ENCODE measurements at regions not wholly inside any gene's neighbourhood (a gene's known extent, or its start where the extent isn't known, plus 50 kb on each side); places are given as distances from the start of the nearest gene placed in this dataset.

DNA sequence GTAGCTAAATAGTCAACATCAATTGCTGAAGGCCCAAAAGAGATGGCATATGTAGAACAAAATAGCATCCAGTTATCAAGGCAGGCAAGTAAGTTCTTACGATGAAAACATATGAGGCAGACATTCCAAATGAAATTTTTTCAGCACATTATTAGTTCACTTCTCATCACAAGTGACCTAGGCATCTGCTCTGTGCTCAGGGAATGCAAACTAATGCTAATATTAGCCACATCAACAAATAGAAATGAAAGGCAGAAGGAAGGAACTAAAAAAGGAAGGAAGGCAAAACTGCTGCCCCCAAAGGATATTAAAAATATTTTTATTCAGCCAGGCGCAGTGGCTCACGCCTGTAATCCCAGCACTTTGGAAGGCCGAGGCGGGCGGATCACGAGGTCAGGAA lies 51.2 kb upstream of the ROCK1 start:
- DNase-seq = no peak

DNA sequence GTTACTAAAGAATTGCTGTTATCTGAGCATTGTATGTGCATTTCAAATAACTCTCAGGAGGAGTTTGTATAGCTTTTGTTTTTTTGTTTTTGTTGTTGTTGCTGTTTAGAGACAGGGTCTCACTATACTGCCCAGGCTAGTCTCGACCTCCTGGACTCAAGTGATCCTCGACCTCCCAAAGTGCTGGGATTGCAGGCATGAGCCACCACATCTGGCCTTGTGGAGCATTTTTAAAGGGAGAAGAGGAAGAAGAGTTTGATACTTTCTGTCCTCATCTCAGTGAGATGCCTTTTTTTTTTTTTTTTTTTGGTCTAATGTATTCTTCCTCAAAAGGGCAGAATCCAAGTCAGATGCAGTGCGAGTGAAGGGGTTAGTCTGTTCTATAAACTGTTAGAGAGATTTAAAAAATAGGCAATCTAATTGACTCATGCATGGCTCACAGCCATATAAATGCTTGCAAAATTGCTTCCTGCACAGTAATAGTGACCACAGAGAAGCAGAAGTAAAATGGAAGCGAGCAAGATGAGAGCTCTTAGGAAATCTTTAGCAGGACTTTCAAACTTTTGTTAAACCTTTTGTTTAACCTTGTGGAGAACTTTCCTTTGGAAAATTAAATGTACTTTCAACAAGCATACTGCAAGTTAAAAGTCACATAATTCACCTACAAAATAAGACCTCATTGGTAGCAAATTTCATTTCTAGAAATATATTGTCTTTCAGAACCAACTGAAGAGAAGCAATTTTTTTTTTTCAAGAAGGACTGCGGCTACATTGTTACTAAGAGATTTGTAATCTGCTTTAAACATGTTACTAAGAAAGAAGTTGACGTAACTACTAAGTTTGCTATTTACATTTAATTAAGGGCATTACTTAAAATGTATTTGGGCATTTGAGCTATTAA lies 52.3 kb upstream of the ROCK1 start:
- peak; percentile 6 to 29 for DNase-seq

DNA sequence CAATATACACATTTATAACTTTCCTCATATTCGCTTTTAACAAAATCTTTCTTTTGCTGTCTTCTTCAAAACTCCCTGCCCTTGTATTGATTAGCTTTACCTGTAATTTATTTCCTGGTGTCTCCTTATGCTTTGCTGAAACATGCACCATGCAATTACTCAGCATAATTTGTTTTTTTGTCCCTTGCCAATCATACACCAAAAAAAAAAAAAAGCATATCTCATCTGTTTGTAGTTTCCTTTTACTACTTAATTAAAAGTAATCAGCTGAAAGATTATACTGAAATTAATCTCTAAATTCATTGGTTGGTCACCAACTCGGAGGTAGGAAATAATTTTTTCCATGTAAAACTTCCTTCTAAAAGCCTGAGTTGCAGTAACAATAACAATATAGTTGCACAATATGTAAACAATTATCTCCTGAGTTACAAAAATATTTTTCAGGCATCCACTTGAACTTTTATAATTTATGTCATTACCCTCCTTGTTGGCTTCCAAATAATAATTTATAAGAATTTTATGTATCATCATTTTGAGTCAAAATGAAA lies 53.0 kb upstream of the ROCK1 start:
- DNase-seq = no peak

DNA sequence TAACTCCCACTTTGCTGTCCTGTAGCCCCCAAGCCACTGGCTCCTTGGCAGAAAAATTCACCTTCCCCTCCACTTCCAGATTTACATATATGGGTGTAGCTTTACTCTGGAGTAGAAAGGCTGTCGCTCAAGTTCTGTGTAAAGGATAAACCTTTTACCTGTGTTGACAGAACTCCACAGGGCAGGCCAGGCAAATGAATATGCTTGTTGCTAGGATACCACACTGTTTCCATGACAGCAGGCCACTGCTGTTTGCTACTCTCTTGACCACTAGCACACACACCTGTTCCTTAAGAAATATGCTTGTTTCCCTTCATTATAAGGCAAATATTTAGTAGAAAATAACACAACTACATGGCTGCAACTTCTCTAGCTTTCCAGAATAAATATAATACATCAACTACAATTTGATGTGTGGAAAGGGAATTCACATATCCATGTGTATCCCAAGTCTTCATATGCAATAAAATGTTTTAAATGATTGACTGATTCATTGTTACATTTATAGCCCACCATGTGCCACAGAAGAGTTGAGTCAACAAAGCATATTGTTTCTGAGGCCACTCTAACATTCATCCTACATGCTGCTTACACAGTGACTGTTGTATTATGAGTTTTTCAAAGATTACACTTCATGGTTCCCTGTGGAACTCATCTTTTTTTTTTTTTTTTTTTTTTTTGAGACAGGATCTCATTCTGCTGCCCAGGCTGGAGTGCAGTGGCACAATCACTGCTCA lies 56.2 kb upstream of the ROCK1 start:
- DNase-seq = no peak

DNA sequence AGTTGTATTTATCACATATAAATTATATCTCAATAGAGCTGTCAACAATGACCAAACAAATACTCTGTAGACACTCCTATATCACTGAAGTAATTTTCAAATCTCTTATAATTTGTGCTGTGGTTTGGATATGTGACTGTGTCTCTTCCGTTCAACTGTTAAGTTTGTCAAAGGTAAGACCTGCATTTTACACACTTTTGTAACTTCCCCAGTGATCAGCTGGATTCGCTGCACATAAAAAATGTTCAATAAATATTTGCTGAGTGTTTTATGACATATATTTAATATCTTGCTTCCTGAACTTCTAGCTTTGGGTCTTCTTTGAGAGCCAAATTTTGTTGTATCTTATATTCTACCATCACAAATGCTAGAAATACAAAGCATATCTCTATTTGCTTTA lies 57.3 kb upstream of the ROCK1 start:
- DNase-seq = no peak

DNA sequence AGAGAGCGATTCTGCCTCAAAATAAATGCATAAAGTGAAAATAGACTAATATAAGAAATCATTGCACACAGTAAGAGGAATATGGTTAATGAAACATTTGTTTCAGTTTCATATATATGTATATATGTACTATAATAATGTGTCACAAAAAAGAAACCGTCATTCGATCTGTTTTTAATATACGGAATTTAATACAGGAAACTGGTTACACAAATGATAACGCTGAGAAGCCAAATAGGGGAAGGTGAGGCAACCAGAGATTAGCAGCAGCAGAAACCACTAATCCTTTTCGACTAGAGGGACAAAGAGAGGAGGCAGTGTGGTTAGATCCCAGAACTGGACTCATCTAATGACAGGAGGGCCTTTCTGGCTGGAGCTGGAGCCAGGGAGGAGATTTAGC lies 64.2 kb upstream of the GREB1L start:
- no peak for DNase-seq

DNA sequence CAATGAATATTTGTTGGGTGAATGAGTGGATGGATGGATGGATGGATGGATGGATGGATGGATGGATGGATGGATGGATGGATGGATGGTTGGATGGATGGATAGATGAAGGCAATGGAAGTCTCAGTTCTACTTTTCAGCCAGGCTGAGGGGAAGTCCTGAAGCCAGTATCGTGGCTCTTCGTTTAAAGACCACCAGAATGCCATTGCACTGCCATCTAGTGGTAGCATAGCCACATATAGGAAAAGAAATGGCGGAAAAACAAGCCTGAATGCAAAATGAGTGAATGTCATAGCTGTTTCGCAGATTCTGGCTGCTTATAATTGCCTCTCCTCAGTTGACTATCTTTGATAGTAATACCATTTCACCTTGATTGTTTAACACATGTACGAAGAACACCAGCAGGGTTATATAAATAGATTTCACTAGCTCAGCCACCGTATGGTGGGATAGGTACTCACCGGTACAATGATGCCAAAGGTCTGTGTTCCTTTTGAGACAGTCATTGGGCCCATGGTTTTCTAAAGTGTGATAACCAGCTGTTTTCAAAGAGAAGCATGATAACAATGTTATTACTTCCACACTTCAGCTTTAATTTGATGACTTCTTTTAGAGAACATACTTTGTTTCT lies 62.3 kb upstream of the GREB1L start:
- peak; percentile 36 to 59 for DNase-seq

DNA sequence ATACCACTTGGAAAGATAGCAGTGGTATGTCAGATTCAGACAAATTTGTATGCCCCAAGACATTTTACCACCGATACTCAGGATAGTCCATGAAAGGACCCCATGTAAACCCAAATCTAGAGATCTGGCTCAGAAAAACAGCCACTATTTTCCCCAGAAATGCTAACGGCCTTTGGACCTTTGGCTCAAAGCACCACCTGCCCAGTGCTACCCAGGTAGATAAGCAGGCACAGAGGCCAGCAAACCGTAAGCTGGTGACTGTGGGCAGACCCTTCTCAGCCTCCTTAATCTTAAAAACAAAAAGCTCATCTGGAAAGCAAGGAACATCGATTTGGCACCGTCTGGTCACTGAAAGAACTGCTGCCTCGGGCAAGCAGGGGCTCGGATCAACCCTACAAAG lies 61.4 kb upstream of the GREB1L start:
- no peak for DNase-seq

DNA sequence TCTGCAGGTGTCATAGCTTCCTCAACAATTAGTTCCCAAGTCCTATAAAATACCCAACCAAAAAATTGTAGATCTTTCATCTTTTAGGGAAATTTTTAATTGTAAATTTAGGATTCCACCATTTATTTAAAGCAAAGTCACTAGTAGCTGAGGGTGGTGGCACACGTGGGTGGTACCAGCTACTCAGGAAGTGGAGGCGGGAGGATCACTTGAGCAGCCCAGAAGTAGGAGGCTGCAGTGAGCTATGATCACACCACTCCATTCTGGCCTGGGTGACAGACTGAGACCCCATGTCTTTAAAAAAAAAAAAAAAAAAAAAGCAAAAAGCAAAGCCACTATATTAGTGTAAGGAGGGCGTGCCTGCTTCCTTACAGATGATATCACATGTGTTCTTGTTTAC lies 60.3 kb upstream of the GREB1L start:
- no peak for DNase-seq

DNA sequence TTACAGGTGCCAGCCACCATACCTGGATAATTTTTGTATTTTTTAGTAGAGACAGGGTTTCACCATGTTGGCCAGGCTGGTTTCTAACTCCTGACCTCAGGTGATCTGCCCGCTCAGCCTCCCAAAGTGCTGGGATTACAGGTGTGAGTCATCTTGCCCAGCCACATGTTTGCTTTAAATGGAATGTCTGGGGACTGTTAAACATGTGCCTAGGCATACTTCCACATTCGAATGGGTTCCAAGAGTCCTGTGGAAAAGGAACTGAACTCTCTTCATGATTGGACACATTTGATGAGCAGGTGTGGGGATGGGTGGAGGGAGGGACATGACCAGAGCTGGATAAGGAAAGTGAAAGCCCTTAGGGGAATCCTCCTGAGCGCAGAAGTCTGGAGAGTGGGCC lies 58.4 kb upstream of the GREB1L start:
- DNase-seq = no peak

DNA sequence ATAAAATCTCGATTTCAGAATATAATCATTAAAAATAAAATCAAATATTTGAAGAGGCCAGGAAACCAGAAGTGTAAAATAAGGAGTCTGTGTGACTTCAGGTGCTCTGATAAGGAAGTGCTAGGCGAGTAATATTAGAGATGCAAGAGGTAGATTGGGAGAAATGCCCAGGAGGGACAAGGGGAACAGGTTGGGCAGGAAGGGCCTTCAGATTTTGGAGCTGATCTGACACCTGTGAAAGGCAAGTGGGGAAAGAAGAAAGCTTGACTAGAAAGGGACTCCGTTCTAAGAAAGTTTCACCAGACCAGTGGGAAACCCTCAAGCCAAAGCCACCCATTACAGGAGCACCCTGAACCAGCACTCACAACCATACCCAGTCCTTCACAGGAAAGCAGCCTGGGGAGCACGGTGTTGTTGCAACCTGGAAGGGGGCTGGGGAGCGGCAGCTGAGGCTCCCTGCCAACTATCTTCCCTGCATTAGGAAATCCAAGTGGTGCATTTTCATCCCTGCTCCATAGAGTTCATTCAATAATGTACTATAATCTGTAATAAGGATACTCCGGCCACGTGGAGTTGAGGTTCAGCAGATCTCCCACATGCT lies 57.5 kb upstream of the GREB1L start:
- DNase-seq = no peak

DNA sequence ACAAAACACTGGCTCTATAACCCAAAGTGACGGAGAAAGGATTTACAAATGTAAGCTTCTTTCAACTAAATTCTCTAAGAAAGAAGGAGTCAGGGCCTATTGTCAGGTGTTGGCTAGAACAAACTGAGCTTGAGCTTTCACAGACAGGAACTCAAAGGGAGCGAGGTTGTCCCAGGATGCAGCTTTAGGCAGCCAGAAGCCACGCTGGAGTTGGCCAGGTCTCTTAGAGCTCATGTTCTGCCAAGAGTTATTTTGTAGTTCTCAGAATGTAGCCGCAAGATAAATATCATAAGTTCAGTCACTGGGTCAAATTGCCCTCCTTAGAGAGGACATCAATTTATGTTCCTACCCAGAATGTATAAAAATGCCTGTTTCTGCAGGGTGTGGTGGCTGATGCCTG lies 54.1 kb upstream of the GREB1L start:
- DNase-seq = no peak

DNA sequence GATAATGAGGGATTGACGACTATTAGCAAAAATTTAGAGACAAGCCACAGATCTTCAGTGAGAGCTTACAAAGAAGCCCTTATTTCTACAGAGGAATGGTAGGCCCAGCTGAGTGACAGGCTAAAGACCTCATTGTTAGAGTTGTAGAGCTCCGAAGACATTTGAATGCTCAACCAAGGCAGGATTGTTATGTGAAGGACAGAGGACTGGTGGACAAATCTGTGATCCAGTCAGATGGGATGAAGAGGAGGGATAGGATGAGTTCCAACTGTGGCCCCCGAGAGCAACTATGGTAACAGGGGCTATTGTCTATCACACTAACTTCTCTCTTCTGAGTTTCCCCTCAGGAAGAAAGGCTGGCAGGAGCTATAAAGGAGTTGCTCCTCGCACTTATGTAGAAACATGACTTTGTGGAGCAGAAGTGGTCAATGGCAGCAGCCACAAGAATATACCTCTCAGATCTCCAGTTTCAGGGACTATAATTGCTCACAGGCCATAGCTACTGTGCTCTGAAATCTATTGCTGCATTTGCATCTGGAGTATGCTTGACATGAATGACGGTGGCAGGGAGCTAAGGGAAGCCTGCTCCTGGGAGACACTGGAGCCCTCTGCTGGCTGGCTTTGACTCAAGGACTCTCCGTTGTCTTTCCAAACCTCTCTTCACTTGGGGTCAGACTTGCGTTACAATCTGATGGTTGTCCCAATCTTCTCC lies 50.3 kb upstream of the GREB1L start:
- DNase-seq = no peak
